Calu3 (cell line): ENCODE measurements at regions not wholly inside any gene's neighbourhood (a gene's known extent, or its start where the extent isn't known, plus 50 kb on each side); places are given as distances from the start of the nearest gene placed in this dataset.

ENCODE experiments used
- BruUV-seq: library from RNA; stranded (reverse); fragments of 400-500 nt; replicated peaks from 2 replicates; lab custom pipeline; 2021; lab: Mats Ljungman, UMichigan
- CTCF ChIA-PET: fragments of 300-600 bp; sonication (Branson Sonifier 250); formaldehyde crosslinking; loops from one replicate; lab custom pipeline; 2022; ENCODE audit warnings: antibody characterized with exemption; lab: Charles Lee
- DNase-seq: peaks from one replicate; pipeline ENCODE4 v3.0.0; 2022
- H3K27ac Mint-ChIP-seq: one replicate; pipeline ENCODE4 v1.8.0; 2022; ENCODE audit warnings: mixed read lengths; ENCODE audit not compliant: unreplicated experiment
- H3K27me3 Mint-ChIP-seq: one replicate; pipeline ENCODE4 v1.8.0; 2022; ENCODE audit warnings: mixed read lengths; ENCODE audit not compliant: unreplicated experiment
- H3K36me3 Mint-ChIP-seq: one replicate; pipeline ENCODE4 v1.8.0; 2022; ENCODE audit warnings: mild to moderate bottlenecking, moderate library complexity, mixed read lengths; ENCODE audit not compliant: insufficient read depth, unreplicated experiment
- H3K4me1 Mint-ChIP-seq: one replicate; pipeline ENCODE4 v1.8.0; 2022; ENCODE audit warnings: mild to moderate bottlenecking, low read depth, mixed read lengths; ENCODE audit not compliant: unreplicated experiment
- H3K4me3 Mint-ChIP-seq: one replicate; pipeline ENCODE4 v1.8.0; 2022; ENCODE audit warnings: mild to moderate bottlenecking, low read depth, moderate library complexity, mixed read lengths; ENCODE audit not compliant: unreplicated experiment
- H3K9me3 Mint-ChIP-seq: one replicate; pipeline ENCODE4 v1.8.0; 2022; ENCODE audit warnings: low read depth, mixed read lengths; ENCODE audit not compliant: unreplicated experiment
- CTCF ChIP-seq: fragments of 200-600 bp; IDR thresholded peaks from one replicate; pipeline ENCODE4 v1.8.0; 2022; ENCODE audit warnings: antibody characterized with exemption; ENCODE audit not compliant: unreplicated experiment
- intact Hi-C: fragments of 100-400 bp; cut with micrococcal nuclease; formaldehyde crosslinking; loops from one replicate; pipeline ENCODE4 v1.10.0; 2022; ENCODE audit not compliant: unreplicated experiment

GRCh38 chr21:17915976-17916375 lies 96.8 kb upstream of the C21orf91 start:
- Mint-ChIP-seq H3K27ac (no peak overlapping the region), H3K4me3 (no peak overlapping the region), H3K36me3 (no peaks in the 10 kb centered on the region), H3K9me3 (no peaks in the 10 kb centered on the region), H3K27me3 (peaks cover 10% of the 10 kb centered on the region), H3K4me1 (no peaks in the 10 kb centered on the region)
- no peak for TF ChIP-seq CTCF
- DNase-seq: no peak
- BruUV-seq: no TSS peak
- intact Hi-C loops: no loop called here
- CTCF ChIA-PET: no interaction called here

- DNase-seq: no peak
- Mint-ChIP-seq H3K9me3 (no peaks in the 10 kb centered on the region), H3K27me3 (no peaks in the 10 kb centered on the region), H3K4me1 (no peaks in the 10 kb centered on the region), H3K27ac (no peak overlapping the region), H3K4me3 (no peak overlapping the region), H3K36me3 (no peaks in the 10 kb centered on the region)
- CTCF ChIA-PET: no interaction called here
- intact Hi-C loops: no loop called here
- BruUV-seq: no TSS peak
- TF ChIP-seq CTCF: no peak
These were observed 92.5 kb upstream of the C21orf91 start for GRCh38 chr21:17911628-17912027.

- Mint-ChIP-seq H3K4me3 (no peak overlapping the region), H3K36me3 (no peaks in the 10 kb centered on the region), H3K9me3 (no peaks in the 10 kb centered on the region), H3K27ac (no peak overlapping the region), H3K27me3 (no peaks in the 10 kb centered on the region), H3K4me1 (no peaks in the 10 kb centered on the region)
- no peak for TF ChIP-seq CTCF
- BruUV-seq: no TSS peak
- intact Hi-C loops: loop anchor here (1.0 kb wide), 1 partner anchor 225 kb away; no protein-coding TSS in a partner anchor
- no peak for DNase-seq
- CTCF ChIA-PET: no interaction called here
These were observed 84.9 kb upstream of the C21orf91 start for GRCh38 chr21:17903929-17904639.

GRCh38 chr21:17903029-17903806 lies 84.1 kb upstream of the C21orf91 start:
- no peaks in the 10 kb centered on the region for H3K27me3 Mint-ChIP-seq
- H3K4me3 Mint-ChIP-seq: no peak overlapping the region
- H3K27ac Mint-ChIP-seq: no peak overlapping the region
- CTCF ChIA-PET: no interaction called here
- no peaks in the 10 kb centered on the region for H3K4me1 Mint-ChIP-seq
- intact Hi-C loops: loop anchor here (1.0 kb wide), 1 partner anchor 224 kb away; no protein-coding TSS in a partner anchor
- H3K9me3 Mint-ChIP-seq: no peaks in the 10 kb centered on the region
- TF ChIP-seq CTCF: no peak
- H3K36me3 Mint-ChIP-seq: no peaks in the 10 kb centered on the region
- no TSS peak for BruUV-seq
- DNase-seq: no peak
